A549 (cell line): ENCODE measurements at regions not wholly inside any gene's neighbourhood (a gene's known extent, or its start where the extent isn't known, plus 50 kb on each side); places are given as distances from the start of the nearest gene placed in this dataset.

ENCODE experiments used
- CBX2 ChIP-seq: fragments of 200-600 bp; sonication (generic); IDR thresholded peaks from 2 replicates; pipeline ENCODE4 v1.6.1; 2016; ENCODE audit warnings: low read depth, mild to moderate bottlenecking, borderline replicate concordance
- CEBPB ChIP-seq, 2 experiments: fragments of >200 bp in 1 of 2; sonication (Bioruptor Twin) in 1 of 2; formaldehyde crosslinking in 1 of 2; IDR thresholded peaks; 2 replicates each; pipeline ENCODE4 v1.6.1; 2012 to 2016
- CHD2 ChIP-seq: fragments of 150-350 bp; IDR thresholded peaks from 2 replicates; pipeline ENCODE4 v1.6.1; 2014; ENCODE audit warnings: low read length; ENCODE audit not compliant: partially characterized antibody
- CTCF ChIP-seq: fragments of >200 bp; sonication (Bioruptor Twin); formaldehyde crosslinking; IDR thresholded peaks from 3 replicates; pipeline ENCODE4 v1.5.1; 2016
- HDAC2 ChIP-seq: fragments of 200-600 bp; sonication (generic); IDR thresholded peaks from 2 replicates; pipeline ENCODE4 v1.6.1; 2016
- POLR2A ChIP-seq: IDR thresholded peaks from 2 replicates; pipeline ENCODE4 v1.6.1; 2012; ENCODE audit warnings: mild to moderate bottlenecking, low read length
- POLR2AphosphoS2 ChIP-seq: conservative IDR thresholded peaks from 2 replicates; pipeline ENCODE4 v1.6.1; 2012; ENCODE audit warnings: low read length, improper control_type of control experiment, inconsistent platforms
- RAD21 ChIP-seq, 2 experiments: fragments of >200 bp in 1 of 2; sonication (Bioruptor Twin) in 1 of 2; formaldehyde crosslinking in 1 of 2; IDR thresholded peaks in 1 of 2; conservative IDR thresholded peaks in 1 of 2; 2 replicates in 1 of 2; 3 replicates in 1 of 2; pipeline ENCODE4 v1.6.1; 2012 to 2018; ENCODE audit warnings: inconsistent platforms in 1 of 2
- SMC3 ChIP-seq: fragments of >200 bp; sonication (Bioruptor Twin); formaldehyde crosslinking; IDR thresholded peaks from 3 replicates; pipeline ENCODE4 v1.6.1; 2018; ENCODE audit warnings: inconsistent platforms
- SREBF2 ChIP-seq: fragments of 450-650 bp; IDR thresholded peaks from 2 replicates; pipeline ENCODE4 v1.6.1; 2014; ENCODE audit warnings: mild to moderate bottlenecking, moderate library complexity

GRCh38 chr1:184882957-184883815, 91.1 kb downstream of the NIBAN1 start:
- no peak for TF ChIP-seq POLR2AphosphoS2
- TF ChIP-seq CEBPB (IDR thresholded peaks at IDR 0.05): no peak
- TF ChIP-seq CTCF: no peak
- TF ChIP-seq CHD2: no peak
- no peak for TF ChIP-seq SMC3
- TF ChIP-seq SREBF2: no peak
- TF ChIP-seq CBX2: no peak
- TF ChIP-seq POLR2A: no peak
- TF ChIP-seq RAD21 (conservative IDR thresholded peaks at IDR 0.05 in 1 of 2, IDR thresholded peaks at IDR 0.05 in 1 of 2): no peak
- TF ChIP-seq HDAC2: no peak
